Neural crest cell (in vitro differentiated cells): ENCODE measurements at regions not wholly inside any gene's neighbourhood (a gene's known extent, or its start where the extent isn't known, plus 50 kb on each side); places are given as distances from the start of the nearest gene placed in this dataset.

Source experiments
- DNase-seq: peaks from one replicate; pipeline ENCODE4 v3.0.0; 2021; ENCODE audit warnings: low read depth, mixed read lengths, low spot score
- H3K27ac Mint-ChIP-seq: one replicate; pipeline ENCODE4 v1.8.0; 2021; ENCODE audit warnings: mild to moderate bottlenecking, mixed read lengths; ENCODE audit not compliant: unreplicated experiment
- H3K27me3 Mint-ChIP-seq: 2 replicates; pipeline ENCODE4 v1.8.0; 2021; ENCODE audit warnings: low read depth, mild to moderate bottlenecking, mixed read lengths
- H3K36me3 Mint-ChIP-seq: 2 replicates; pipeline ENCODE4 v1.8.0; 2021; ENCODE audit warnings: low read depth, mild to moderate bottlenecking, mixed read lengths
- H3K4me1 Mint-ChIP-seq: 2 replicates; pipeline ENCODE4 v1.8.0; 2021; ENCODE audit warnings: mixed read lengths
- H3K4me3 Mint-ChIP-seq: one replicate; pipeline ENCODE4 v1.8.0; 2021; ENCODE audit warnings: mild to moderate bottlenecking, mixed read lengths
- H3K9me3 Mint-ChIP-seq: 2 replicates; pipeline ENCODE4 v1.8.0; 2021; ENCODE audit warnings: mixed read lengths
- TF ChIP-seq, protein P1 (sequence below): fragments of 200-600 bp; sonication (generic); conservative IDR thresholded peaks from 2 replicates; pipeline ENCODE4 v1.5.0; 2021; ENCODE audit warnings: antibody characterized with exemption, mild to moderate bottlenecking

DNA sequence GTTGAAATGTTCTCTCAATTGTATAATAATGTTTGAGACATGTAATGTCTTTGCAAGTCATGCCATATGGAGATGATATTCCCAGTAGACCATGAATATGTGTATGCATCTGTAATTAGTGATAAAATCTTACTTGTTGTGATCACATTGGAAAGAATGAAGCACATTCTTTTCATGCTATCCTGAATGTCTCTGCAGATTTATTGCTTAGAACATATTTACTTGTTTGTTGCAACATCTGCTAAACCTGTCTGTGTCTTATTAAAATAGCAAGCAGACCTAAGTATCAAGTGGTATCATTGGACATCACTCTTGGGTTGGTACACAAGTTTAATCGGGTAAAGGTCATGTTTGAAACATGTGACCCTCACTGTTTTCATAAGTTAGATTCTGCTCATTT is 265.5 kb upstream of the CD180 start:
- no peaks in the 10 kb centered on the region for H3K9me3 Mint-ChIP-seq
- H3K27ac Mint-ChIP-seq: no peak overlapping the region
- H3K27me3 Mint-ChIP-seq: no peaks in the 10 kb centered on the region
- no peaks in the 10 kb centered on the region for H3K36me3 Mint-ChIP-seq
- H3K4me3 Mint-ChIP-seq: no peak overlapping the region
- no peak for DNase-seq
- no peaks in the 10 kb centered on the region for H3K4me1 Mint-ChIP-seq
- TF ChIP-seq, protein P1, sequence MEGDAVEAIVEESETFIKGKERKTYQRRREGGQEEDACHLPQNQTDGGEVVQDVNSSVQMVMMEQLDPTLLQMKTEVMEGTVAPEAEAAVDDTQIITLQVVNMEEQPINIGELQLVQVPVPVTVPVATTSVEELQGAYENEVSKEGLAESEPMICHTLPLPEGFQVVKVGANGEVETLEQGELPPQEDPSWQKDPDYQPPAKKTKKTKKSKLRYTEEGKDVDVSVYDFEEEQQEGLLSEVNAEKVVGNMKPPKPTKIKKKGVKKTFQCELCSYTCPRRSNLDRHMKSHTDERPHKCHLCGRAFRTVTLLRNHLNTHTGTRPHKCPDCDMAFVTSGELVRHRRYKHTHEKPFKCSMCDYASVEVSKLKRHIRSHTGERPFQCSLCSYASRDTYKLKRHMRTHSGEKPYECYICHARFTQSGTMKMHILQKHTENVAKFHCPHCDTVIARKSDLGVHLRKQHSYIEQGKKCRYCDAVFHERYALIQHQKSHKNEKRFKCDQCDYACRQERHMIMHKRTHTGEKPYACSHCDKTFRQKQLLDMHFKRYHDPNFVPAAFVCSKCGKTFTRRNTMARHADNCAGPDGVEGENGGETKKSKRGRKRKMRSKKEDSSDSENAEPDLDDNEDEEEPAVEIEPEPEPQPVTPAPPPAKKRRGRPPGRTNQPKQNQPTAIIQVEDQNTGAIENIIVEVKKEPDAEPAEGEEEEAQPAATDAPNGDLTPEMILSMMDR: no peak

DNA sequence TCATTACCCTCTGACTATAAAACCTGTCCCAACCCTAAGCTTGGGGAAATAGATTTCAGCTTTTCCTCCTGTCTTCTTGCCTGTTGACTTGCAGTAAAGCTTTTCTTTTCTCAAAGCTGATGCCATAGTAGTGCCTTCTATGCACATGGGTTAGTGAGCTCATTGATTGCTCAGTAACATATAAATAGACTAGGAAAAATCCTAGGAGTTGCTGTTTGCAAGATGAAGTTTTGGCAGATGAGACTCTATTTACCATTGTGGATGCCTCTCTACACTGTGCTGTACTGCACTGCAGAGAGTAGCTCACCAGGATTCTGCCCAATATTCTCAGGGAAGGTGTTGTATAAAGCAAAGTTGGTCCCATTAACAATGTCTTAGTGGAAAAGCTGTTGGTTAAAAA is 262.7 kb upstream of the CD180 start:
- TF ChIP-seq, protein P1: no peak
- Mint-ChIP-seq H3K9me3 (no peaks in the 10 kb centered on the region), H3K4me3 (no peak overlapping the region), H3K4me1 (no peaks in the 10 kb centered on the region), H3K27ac (no peak overlapping the region), H3K36me3 (no peaks in the 10 kb centered on the region), H3K27me3 (no peaks in the 10 kb centered on the region)
- DNase-seq: no peak

DNA sequence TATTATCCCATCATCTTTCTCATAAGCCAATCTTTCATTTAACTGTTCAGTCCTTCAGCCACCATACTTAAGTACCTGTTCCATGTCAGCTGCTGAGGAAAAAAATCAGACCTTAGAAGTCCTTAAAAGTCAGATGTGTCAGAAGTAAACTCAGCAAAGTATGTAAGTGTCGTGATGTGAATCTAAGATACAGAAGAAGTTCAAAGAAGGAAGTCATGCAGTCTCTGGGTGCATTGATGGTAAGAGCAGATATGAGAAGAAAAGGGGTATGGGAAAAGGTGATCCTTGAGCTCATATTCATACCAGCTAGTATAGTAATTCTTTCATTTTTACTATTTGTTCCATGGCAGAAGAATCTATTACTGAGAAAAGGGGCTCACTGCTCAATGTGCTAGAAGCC is 259.4 kb upstream of the CD180 start:
- H3K4me3 Mint-ChIP-seq: no peak overlapping the region
- H3K36me3 Mint-ChIP-seq: no peaks in the 10 kb centered on the region
- DNase-seq: no peak
- H3K4me1 Mint-ChIP-seq: peaks cover 3% of the 10 kb centered on the region
- TF ChIP-seq, protein P1: no peak
- H3K27ac Mint-ChIP-seq: no peak overlapping the region
- no peaks in the 10 kb centered on the region for H3K9me3 Mint-ChIP-seq
- no peaks in the 10 kb centered on the region for H3K27me3 Mint-ChIP-seq

DNA sequence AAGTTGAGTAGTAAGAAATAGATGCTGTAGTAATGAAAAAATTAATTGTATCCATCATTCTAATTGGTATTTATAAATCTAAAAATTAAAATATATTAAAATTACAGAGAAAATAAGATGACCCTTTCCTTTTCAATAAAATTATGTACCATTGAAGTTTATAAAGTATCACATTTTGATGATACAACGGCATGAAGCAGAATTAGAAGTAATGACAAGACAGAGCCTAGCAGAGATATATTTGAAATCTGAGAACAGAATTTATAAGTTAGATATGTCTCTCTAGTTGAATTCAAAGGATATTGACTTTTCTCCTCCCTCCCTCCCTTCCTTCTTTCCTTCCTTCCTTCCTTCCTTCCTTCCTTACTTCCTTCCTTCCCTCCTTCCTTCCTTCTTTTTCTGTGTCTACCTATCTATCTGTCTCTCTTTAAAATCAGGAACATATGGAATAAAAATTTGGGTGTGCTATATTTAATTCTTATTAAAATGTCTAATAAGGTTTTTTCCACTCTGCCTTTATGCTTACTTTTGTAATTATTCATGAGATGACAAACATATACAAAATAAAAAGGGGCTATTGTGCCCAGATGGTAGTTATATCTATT is 258.5 kb upstream of the CD180 start:
- no peak for DNase-seq
- H3K9me3 Mint-ChIP-seq: peaks cover under 1% of the 10 kb centered on the region
- TF ChIP-seq, protein P1: no peak
- H3K4me1 Mint-ChIP-seq: peaks cover 3% of the 10 kb centered on the region
- H3K27ac Mint-ChIP-seq: no peak overlapping the region
- no peaks in the 10 kb centered on the region for H3K27me3 Mint-ChIP-seq
- no peak overlapping the region for H3K4me3 Mint-ChIP-seq
- no peaks in the 10 kb centered on the region for H3K36me3 Mint-ChIP-seq

DNA sequence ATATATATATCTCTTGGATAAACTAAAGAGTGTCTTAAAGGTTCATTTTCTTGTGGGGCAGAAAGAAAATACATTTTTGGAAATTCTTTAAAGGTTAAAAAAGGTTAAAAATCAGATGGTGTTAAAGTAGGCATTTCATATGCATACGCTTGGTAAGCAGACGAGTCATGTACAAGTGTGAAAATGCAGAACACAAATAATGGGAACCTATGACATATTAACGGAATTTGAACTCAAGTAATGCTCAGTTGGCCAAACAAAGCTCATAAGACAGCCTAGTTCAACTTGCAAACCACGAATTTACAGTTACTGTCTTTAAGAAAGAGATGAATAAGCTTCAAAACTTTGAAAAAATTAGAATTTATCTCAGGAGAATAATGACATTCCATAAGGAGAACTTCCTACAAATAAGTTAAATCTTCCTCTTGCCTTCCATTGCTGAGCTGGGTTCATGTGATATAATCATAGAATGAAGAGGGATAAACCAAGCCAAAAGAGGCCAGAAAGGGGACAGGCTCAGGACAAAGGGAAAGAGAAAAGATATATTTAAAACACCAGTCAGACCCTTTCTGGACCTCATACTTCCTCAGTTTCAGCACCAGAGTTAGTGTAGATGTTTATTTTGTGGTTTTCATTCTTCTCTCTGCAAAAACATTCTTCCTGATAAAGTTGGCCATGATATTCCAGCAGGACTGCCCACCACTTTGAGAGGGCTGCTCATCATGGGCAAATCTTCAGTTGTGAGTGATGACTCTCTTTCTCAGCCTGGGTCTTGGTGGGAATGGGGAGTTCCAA is 256.7 kb upstream of the CD180 start:
- Mint-ChIP-seq H3K4me3 (no peak overlapping the region), H3K27ac (no peak overlapping the region), H3K27me3 (no peaks in the 10 kb centered on the region), H3K36me3 (peaks cover 3% of the 10 kb centered on the region), H3K4me1 (peaks cover 3% of the 10 kb centered on the region), H3K9me3 (peaks cover 7% of the 10 kb centered on the region)
- no peak for DNase-seq
- TF ChIP-seq, protein P1: no peak
